ENCODE measurements at regions not wholly inside any gene's neighbourhood (a gene's known extent, or its start where the extent isn't known, plus 50 kb on each side); places are given as distances from the start of the nearest gene placed in this dataset.
"Not testable (repeated sequence)": the region's sequence is repeated elsewhere in the genome, so short reads cannot be mapped to it uniquely, and the experiment has no call there.

- CTCF ChIA-PET (ENCODE audit: low intra/inter-chr PET ratio) = no interaction called here
- intact Hi-C loops (cut with micrococcal nuclease) = no loop called here
- POLR2A ChIA-PET = no interaction called here
Observed at GRCh38 chr17:26963163-26963503, 330.8 kb upstream of the WSB1 start.

GRCh38 chr17:26965898-26966624 lies 327.9 kb upstream of the WSB1 start:
- ATAC-seq; CTCF ChIA-PET (ENCODE audit: low intra/inter-chr PET ratio); H3K27ac ChIP-seq (ENCODE audit: extremely low read depth, low read depth, low read length); H2AFZ ChIP-seq (ENCODE audit: low read depth, low read length); POLR2A ChIA-PET; DNase-seq (ENCODE audit: extremely low read depth in 1 of 4, low spot score in 3 of 4); H3K27me3 ChIP-seq (ENCODE audit: control insufficient read depth in 2 of 2, insufficient read depth in 2 of 2, low read length in 2 of 2); H3K4me3 ChIP-seq; H3K4me1 ChIP-seq (replicated peaks in 1 of 2; ENCODE audit: control insufficient read depth in 2 of 2, insufficient read depth in 2 of 2, low read length in 2 of 2); H3K4me2 ChIP-seq (ENCODE audit: insufficient read depth, low read length); H3K79me2 ChIP-seq (ENCODE audit: control insufficient read depth, insufficient read depth, low read length); intact Hi-C loops (cut with micrococcal nuclease); H4K20me1 ChIP-seq (replicated peaks; ENCODE audit: control insufficient read depth, insufficient read depth, low read length); H3K9ac ChIP-seq (ENCODE audit: insufficient read depth in 1 of 2, low read depth in 2 of 2, low read length in 2 of 2); H3K9me3 ChIP-seq (replicated peaks; ENCODE audit: control insufficient read depth, insufficient read depth, low read depth, low read length); H3K9me1 ChIP-seq (ENCODE audit: control insufficient read depth, insufficient read depth, low read length); BruUV-seq (replicated peaks); FAIRE-seq; H3K36me3 ChIP-seq (ENCODE audit: control insufficient read depth, insufficient read depth, low read length); in situ Hi-C loops (cut with MboI); TF ChIP-seq CEBPG (CRISPR knock-in tag; IDR thresholded peaks at IDR 0.05); ATF3 (CRISPR knock-in tag; conservative IDR thresholded peaks at IDR 0.05): not testable (repeated sequence)
- WGBS (ENCODE audit: insufficient coverage, low coverage, missing lambda C conversion rate) = 13% methylated on average over 1 of the region's 1 CpG
- peak; percentile 94 to 99 for TF ChIP-seq TRIM24 (IDR thresholded peaks at IDR 0.05)
- 0 out of 2 replicates have a peak, but pooled peaks have one; percentile 8 for TF ChIP-seq ETV1 (tag; conservative IDR thresholded peaks at IDR 0.05; ENCODE audit: low read depth)
- peak; percentile 90 for TF ChIP-seq ZNF24 (IDR thresholded peaks at IDR 0.05)
- peak; percentile 28 to 82; a peak in 3 of 4 replicates for TF ChIP-seq CEBPG (tag; conservative IDR thresholded peaks at IDR 0.05 in 1 of 2, IDR thresholded peaks at IDR 0.05 in 1 of 2)
- peak; percentile 62 for TF ChIP-seq ATF3 (IDR thresholded peaks at IDR 0.05)
- peak; percentile 80 for TF ChIP-seq CEBPB (tag; IDR thresholded peaks at IDR 0.05)

More at GRCh38 chr17:26963163-26963503, 330.8 kb upstream of the WSB1 start:
- H3K27me3 ChIP-seq (ENCODE audit: control insufficient read depth in 2 of 2, insufficient read depth in 2 of 2, low read length in 2 of 2) = no peaks in the 10 kb centered on the region
- H3K9me3 ChIP-seq (replicated peaks; ENCODE audit: control insufficient read depth, insufficient read depth, low read depth, low read length) = no peaks in the 10 kb centered on the region
- no peak overlapping the region for H3K4me2 ChIP-seq (ENCODE audit: insufficient read depth, low read length)
- in situ Hi-C loops (cut with MboI) = no loop called here
- 52% methylated on average over 26 of the region's 26 CpGs for WGBS (ENCODE audit: insufficient coverage, low coverage, missing lambda C conversion rate)
- no peaks in the 10 kb centered on the region for H4K20me1 ChIP-seq (replicated peaks; ENCODE audit: control insufficient read depth, insufficient read depth, low read length)
- BruUV-seq (replicated peaks) = no TSS peak
- peak overlapping the region; percentile 24; the same call in 1 of the 2 replicates for H3K4me3 ChIP-seq
- TF ChIP-seq ZNF354B (CRISPR knock-in tag; IDR thresholded peaks at IDR 0.05) = no peak
- no peak for TF ChIP-seq RFX5 (IDR thresholded peaks at IDR 0.05; ENCODE audit: low read depth, low read length)
- TF ChIP-seq MTA1 (IDR thresholded peaks at IDR 0.05; ENCODE audit: borderline replicate concordance) = no peak
- no peak for TF ChIP-seq L3MBTL2 (IDR thresholded peaks at IDR 0.05)
- no peak for TF ChIP-seq RBM39 (optimal IDR thresholded peaks at IDR 0.05; ENCODE audit: low read depth, low read length)
- no peak for TF ChIP-seq NFXL1 (CRISPR knock-in tag; IDR thresholded peaks at IDR 0.05)
- no peak for TF ChIP-seq CHD4 (IDR thresholded peaks at IDR 0.05; ENCODE audit: insufficient read depth, insufficient replicate concordance, low read depth, low read length, poor library complexity, severe bottlenecking)
- TF ChIP-seq GABPB2 (CRISPR knock-in tag; conservative IDR thresholded peaks at IDR 0.05) = no peak
- TF ChIP-seq NFIC (IDR thresholded peaks at IDR 0.05) = no peak
- no peak for TF ChIP-seq SNRNP70 (optimal IDR thresholded peaks at IDR 0.05; ENCODE audit: low read depth, low read length)
- no peak for TF ChIP-seq NFE2L1 (tag; IDR thresholded peaks at IDR 0.05; ENCODE audit: borderline replicate concordance, low read depth)
- no peak for TF ChIP-seq LEF1 (IDR thresholded peaks at IDR 0.05)
- no peak for TF ChIP-seq ZNF644 (tag; IDR thresholded peaks at IDR 0.05; ENCODE audit: low read depth)
- no peak for TF ChIP-seq POLR2H (tag; IDR thresholded peaks at IDR 0.05; ENCODE audit: low read depth)
- TF ChIP-seq HSF4 (CRISPR knock-in tag; IDR thresholded peaks at IDR 0.05; ENCODE audit: borderline replicate concordance) = no peak
- no peak overlapping the region for H2AFZ ChIP-seq (ENCODE audit: low read depth, low read length)
- ATAC-seq (no peak), FAIRE-seq (no peak), DNase-seq (ENCODE audit: extremely low read depth in 1 of 4, low spot score in 3 of 4) (peak in 1 of 4 experiments; percentile 2)
- H3K4me1 ChIP-seq (replicated peaks in 1 of 2; ENCODE audit: control insufficient read depth in 2 of 2, insufficient read depth in 2 of 2, low read length in 2 of 2) = peaks cover 0 to 7% of the 10 kb centered on the region in 2 experiments; a peak in 1 of 5 replicates
- no peaks in the 10 kb centered on the region for H3K9me1 ChIP-seq (ENCODE audit: control insufficient read depth, insufficient read depth, low read length)
- H3K27ac ChIP-seq (ENCODE audit: extremely low read depth, low read depth, low read length) = no peak overlapping the region
- H3K79me2 ChIP-seq (ENCODE audit: control insufficient read depth, insufficient read depth, low read length) = no peaks in the 10 kb centered on the region
- H3K9ac ChIP-seq (ENCODE audit: insufficient read depth in 1 of 2, low read depth in 2 of 2, low read length in 2 of 2) = no peak overlapping the region; a peak in 1 of 4 replicates
- no peaks in the 10 kb centered on the region for H3K36me3 ChIP-seq (ENCODE audit: control insufficient read depth, insufficient read depth, low read length)

All from K562 (cell line).